ENCODE measurements at regions not wholly inside any gene's neighbourhood (a gene's known extent, or its start where the extent isn't known, plus 50 kb on each side); places are given as distances from the start of the nearest gene placed in this dataset.

GRCh38 chr4:160887668-160888067, 1276.1 kb downstream of the FSTL5 start:
- TF ChIP-seq GABPB1 (CRISPR knock-in tag; IDR thresholded peaks at IDR 0.05) (no peak), TEF (CRISPR knock-in tag; IDR thresholded peaks at IDR 0.05) (no peak), CTCF (CRISPR knock-in tag; IDR thresholded peaks at IDR 0.05) (no peak), TFE3 (CRISPR knock-in tag; IDR thresholded peaks at IDR 0.05) (no peak), CCDC6 (CRISPR knock-in tag; IDR thresholded peaks at IDR 0.05) (no peak), HDAC6 (IDR thresholded peaks at IDR 0.05; ENCODE audit: low read depth, low read length) (no peak)
